Endothelial cell of umbilical vein (primary cell): ENCODE measurements at regions not wholly inside any gene's neighbourhood (a gene's known extent, or its start where the extent isn't known, plus 50 kb on each side); places are given as distances from the start of the nearest gene placed in this dataset.

Source experiments
- CTCF ChIP-seq, 2 donors: IDR thresholded peaks; 1 replicate in 1 of 2; 2 replicates in 1 of 2; pipeline ENCODE4 v1.5.1; 2011; ENCODE audit warnings: low read length in 2 of 2, mild to moderate bottlenecking in 2 of 2, moderate library complexity in 2 of 2, control low read depth in 1 of 2, inconsistent platforms in 1 of 2, low read depth in 1 of 2; ENCODE audit not compliant: insufficient read depth in 1 of 2; ENCODE audit errors: extremely low read depth in 1 of 2
- JUN ChIP-seq: IDR thresholded peaks from 2 replicates; pipeline ENCODE4 v1.6.1; 2011; ENCODE audit warnings: borderline replicate concordance, low read depth; ENCODE audit not compliant: insufficient read length, insufficient read depth
- POLR2A ChIP-seq: IDR thresholded peaks from 2 replicates; pipeline ENCODE4 v1.6.1; 2012; ENCODE audit warnings: low read depth, mild to moderate bottlenecking, control low read depth, low read length
- POLR2AphosphoS5 ChIP-seq: IDR thresholded peaks from 2 replicates; pipeline ENCODE4 v1.6.1; 2012; ENCODE audit warnings: low read depth, mild to moderate bottlenecking, control low read depth, low read length, moderate library complexity; ENCODE audit not compliant: insufficient read depth

- TF ChIP-seq CTCF (IDR thresholded peaks at IDR 0.05; ENCODE audit: extremely low read depth in 1 of 2, insufficient read depth in 1 of 2, low read depth in 1 of 2, low read length in 2 of 2) (no peak), POLR2AphosphoS5 (no peak), JUN (no peak), POLR2A (no peak)
Observed at GRCh38 chr1:58333511-58333910, 213.0 kb downstream of the OMA1 start.
